ENCODE measurements at regions not wholly inside any gene's neighbourhood (a gene's known extent, or its start where the extent isn't known, plus 50 kb on each side); places are given as distances from the start of the nearest gene placed in this dataset.

DNA sequence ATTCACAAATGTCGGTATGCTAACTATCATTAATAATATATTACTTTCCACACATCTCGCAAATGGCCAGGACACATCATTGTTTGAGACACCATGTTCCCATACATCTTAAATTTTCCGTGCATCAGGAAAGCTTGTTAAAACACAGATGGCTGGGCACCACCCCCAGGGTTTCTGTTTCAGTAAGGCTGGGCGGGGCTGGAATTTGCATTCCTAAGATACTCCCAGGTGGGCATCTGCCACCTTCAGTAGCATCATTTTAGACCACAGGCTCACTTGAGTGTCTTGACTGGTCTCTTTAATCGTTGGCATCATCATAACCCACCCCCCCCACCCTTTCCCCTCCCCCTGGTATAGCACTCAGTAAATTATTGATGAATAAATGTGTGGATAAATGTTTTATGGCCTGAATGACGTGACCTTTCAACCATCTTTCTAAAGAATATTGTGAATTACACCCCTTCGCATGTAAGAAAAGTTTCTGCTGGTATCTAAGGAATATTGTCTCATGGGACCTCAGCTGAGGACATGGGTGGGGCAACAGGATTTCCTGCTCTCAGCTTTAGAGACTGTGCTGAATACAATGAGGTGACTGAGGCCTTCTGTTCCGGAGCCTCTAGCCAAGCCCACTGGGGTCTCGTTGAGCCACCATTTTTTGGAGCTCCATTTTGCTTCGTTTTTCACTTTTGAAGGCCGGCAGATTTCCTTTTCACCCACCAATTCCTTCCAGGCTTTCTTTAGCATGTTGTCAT is 124.1 kb upstream of the NEDD9 start (continued):
- TF ChIP-seq GABPA (IDR thresholded peaks at IDR 0.05; ENCODE audit: low read depth) (no peak), MXI1 (IDR thresholded peaks at IDR 0.05; ENCODE audit: low read depth, low read length) (no peak), SIN3A (IDR thresholded peaks at IDR 0.05; ENCODE audit: borderline replicate concordance, low read depth, low read length) (no peak), GATA2 (CRISPR knock-in tag; IDR thresholded peaks at IDR 0.05) (no peak), YY1 (IDR thresholded peaks at IDR 0.05; ENCODE audit: low read depth) (no peak), TAF1 (IDR thresholded peaks at IDR 0.05; ENCODE audit: borderline replicate concordance, low read depth, low read length) (no peak)
- TF ChIP-seq, protein P1, sequence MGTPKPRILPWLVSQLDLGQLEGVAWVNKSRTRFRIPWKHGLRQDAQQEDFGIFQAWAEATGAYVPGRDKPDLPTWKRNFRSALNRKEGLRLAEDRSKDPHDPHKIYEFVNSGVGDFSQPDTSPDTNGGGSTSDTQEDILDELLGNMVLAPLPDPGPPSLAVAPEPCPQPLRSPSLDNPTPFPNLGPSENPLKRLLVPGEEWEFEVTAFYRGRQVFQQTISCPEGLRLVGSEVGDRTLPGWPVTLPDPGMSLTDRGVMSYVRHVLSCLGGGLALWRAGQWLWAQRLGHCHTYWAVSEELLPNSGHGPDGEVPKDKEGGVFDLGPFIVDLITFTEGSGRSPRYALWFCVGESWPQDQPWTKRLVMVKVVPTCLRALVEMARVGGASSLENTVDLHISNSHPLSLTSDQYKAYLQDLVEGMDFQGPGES (IDR thresholded peaks at IDR 0.05; ENCODE audit: low read depth, low read length), result no peak
- TF ChIP-seq, protein P2, sequence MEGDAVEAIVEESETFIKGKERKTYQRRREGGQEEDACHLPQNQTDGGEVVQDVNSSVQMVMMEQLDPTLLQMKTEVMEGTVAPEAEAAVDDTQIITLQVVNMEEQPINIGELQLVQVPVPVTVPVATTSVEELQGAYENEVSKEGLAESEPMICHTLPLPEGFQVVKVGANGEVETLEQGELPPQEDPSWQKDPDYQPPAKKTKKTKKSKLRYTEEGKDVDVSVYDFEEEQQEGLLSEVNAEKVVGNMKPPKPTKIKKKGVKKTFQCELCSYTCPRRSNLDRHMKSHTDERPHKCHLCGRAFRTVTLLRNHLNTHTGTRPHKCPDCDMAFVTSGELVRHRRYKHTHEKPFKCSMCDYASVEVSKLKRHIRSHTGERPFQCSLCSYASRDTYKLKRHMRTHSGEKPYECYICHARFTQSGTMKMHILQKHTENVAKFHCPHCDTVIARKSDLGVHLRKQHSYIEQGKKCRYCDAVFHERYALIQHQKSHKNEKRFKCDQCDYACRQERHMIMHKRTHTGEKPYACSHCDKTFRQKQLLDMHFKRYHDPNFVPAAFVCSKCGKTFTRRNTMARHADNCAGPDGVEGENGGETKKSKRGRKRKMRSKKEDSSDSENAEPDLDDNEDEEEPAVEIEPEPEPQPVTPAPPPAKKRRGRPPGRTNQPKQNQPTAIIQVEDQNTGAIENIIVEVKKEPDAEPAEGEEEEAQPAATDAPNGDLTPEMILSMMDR (IDR thresholded peaks at IDR 0.05), result no peak

DNA sequence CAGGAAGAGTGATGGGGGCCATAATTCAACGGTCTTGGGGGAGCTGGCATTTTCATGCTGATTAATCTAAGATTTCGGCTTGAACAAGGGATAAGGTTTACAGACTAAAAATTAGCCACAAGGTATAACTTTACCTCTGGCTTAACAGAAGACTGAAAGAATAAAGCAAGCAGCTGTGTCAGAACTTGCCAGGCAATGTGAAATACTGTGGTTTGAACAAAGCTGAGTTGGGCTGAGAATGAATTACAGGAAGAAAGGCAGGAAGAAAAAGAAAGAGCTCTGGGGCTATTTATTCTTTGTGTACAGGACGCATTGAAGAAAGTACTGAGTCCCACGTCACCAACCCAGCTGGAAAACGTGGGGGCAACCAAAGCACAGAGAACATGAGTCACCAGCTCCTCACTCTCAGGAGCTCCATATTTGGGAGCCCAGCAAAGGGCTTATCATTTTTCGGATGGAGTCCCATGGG is 121.5 kb upstream of the NEDD9 start:
- Histone ChIP-seq H3K4me1 (ENCODE audit: control insufficient read depth in 1 of 2, insufficient read depth in 2 of 2, low read depth in 1 of 2, low read length in 1 of 2) (no peaks in the 10 kb centered on the region), H3K9me2 (no peaks in the 10 kb centered on the region), H4K20me1 (ENCODE audit: insufficient read depth) (no peaks in the 10 kb centered on the region), H3K9me3 (no peaks in the 10 kb centered on the region), H3F3A (replicated peaks; ENCODE audit: insufficient read depth) (no peaks in the 10 kb centered on the region), H3K9ac (no peak overlapping the region), H3K79me2 (ENCODE audit: insufficient read depth) (no peaks in the 10 kb centered on the region), H3K27me3 (ENCODE audit: insufficient read depth) (no peaks in the 10 kb centered on the region), H3K4me3 (ENCODE audit: low read depth in 2 of 2, low read length in 1 of 2) (no peak overlapping the region), H3K4me2 (no peak overlapping the region), H2AFZ (ENCODE audit: low read depth) (no peak overlapping the region), H3K27ac (ENCODE audit: low read depth in 2 of 2, low read length in 1 of 2) (no peak overlapping the region), H3K36me3 (replicated peaks in 1 of 2; ENCODE audit: control insufficient read depth in 1 of 2, insufficient read depth in 2 of 2, low read length in 1 of 2) (no peaks in the 10 kb centered on the region)
- no peak for DNase-seq
- 62% methylated on average over 6 of the region's 6 CpGs for WGBS (ENCODE audit: low lambda C conversion rate)
- POLR2A ChIA-PET, result no interaction called here
- CTCF ChIA-PET, result interaction anchor here (1.2 kb wide), 1 partner anchor 30 kb away, joined by 3 read pairs; no protein-coding TSS in a partner anchor
- no peak for TF ChIP-seq EZH2phosphoT487 (IDR thresholded peaks at IDR 0.05; ENCODE audit: borderline replicate concordance, low read depth)
- no peak for TF ChIP-seq RFX5 (IDR thresholded peaks at IDR 0.05; ENCODE audit: low read length)
- TF ChIP-seq MXI1 (IDR thresholded peaks at IDR 0.05; ENCODE audit: low read depth, low read length), result no peak
- TF ChIP-seq, protein P3, sequence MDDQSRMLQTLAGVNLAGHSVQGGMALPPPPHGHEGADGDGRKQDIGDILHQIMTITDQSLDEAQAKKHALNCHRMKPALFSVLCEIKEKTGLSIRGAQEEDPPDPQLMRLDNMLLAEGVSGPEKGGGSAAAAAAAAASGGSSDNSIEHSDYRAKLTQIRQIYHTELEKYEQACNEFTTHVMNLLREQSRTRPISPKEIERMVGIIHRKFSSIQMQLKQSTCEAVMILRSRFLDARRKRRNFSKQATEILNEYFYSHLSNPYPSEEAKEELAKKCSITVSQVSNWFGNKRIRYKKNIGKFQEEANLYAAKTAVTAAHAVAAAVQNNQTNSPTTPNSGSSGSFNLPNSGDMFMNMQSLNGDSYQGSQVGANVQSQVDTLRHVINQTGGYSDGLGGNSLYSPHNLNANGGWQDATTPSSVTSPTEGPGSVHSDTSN (IDR thresholded peaks at IDR 0.05), result no peak
- TF ChIP-seq GABPA (IDR thresholded peaks at IDR 0.05; ENCODE audit: low read depth), result no peak
- TF ChIP-seq EP300 (IDR thresholded peaks at IDR 0.05; ENCODE audit: borderline replicate concordance in 1 of 2, low read depth in 1 of 2, low read length in 1 of 2), result no peak
- no peak for TF ChIP-seq TCF12 (IDR thresholded peaks at IDR 0.05)
- TF ChIP-seq RAD21 (IDR thresholded peaks at IDR 0.05; ENCODE audit: low read length), result no peak
- no peak for TF ChIP-seq SIN3A (IDR thresholded peaks at IDR 0.05; ENCODE audit: borderline replicate concordance, low read depth, low read length)
- no peak for TF ChIP-seq ELF1 (IDR thresholded peaks at IDR 0.05)
- TF ChIP-seq, protein P4, sequence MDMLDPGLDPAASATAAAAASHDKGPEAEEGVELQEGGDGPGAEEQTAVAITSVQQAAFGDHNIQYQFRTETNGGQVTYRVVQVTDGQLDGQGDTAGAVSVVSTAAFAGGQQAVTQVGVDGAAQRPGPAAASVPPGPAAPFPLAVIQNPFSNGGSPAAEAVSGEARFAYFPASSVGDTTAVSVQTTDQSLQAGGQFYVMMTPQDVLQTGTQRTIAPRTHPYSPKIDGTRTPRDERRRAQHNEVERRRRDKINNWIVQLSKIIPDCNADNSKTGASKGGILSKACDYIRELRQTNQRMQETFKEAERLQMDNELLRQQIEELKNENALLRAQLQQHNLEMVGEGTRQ (IDR thresholded peaks at IDR 0.05; ENCODE audit: borderline replicate concordance, low read depth, low read length), result no peak
- no peak for TF ChIP-seq NRF1 (IDR thresholded peaks at IDR 0.05; ENCODE audit: low read depth, low read length)
- TF ChIP-seq NFIC (IDR thresholded peaks at IDR 0.05; ENCODE audit: borderline replicate concordance), result no peak
- no peak for TF ChIP-seq FOXJ3 (CRISPR knock-in tag; IDR thresholded peaks at IDR 0.05)
- no peak for TF ChIP-seq FOSL2 (IDR thresholded peaks at IDR 0.05; ENCODE audit: borderline replicate concordance, low read depth)
